ENCODE measurements at regions not wholly inside any gene's neighbourhood (a gene's known extent, or its start where the extent isn't known, plus 50 kb on each side); places are given as distances from the start of the nearest gene placed in this dataset.
"Not testable (repeated sequence)": the region's sequence is repeated elsewhere in the genome, so short reads cannot be mapped to it uniquely, and the experiment has no call there.

GRCh38 chr2:192558637-192559036, 363.9 kb upstream of the TMEFF2 start:
- DNase-seq (ENCODE audit: low read depth in 2 of 2): no peak

- DNase-seq (ENCODE audit: low read depth in 2 of 2): no peak
Observed at GRCh38 chr2:192555740-192556139, 361.0 kb upstream of the TMEFF2 start.

DNA sequence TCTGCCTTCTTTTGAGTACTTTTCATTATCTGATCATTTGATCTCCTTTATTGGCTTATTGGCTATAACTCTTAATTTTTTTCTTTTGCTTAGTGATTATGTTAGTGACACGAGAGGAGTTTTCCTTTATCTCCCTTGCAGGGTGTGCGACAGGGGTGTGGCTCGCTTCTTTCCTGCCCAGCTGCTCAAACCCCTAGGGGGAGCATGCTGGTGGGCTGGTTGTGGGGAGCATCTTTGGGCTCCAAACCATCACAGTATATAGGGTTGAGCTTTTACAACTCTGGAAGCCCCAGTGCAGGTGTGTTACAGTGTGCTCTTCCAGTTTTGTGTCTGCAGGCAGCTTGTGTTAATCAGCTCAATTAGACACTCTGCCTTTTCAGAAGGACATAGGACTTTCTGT, 357.0 kb upstream of the TMEFF2 start:
- DNase-seq (ENCODE audit: low read depth in 2 of 2): no peak

GRCh38 chr2:192546565-192546964, 351.8 kb upstream of the TMEFF2 start:
- DNase-seq (ENCODE audit: low read depth in 2 of 2): no peak

DNA sequence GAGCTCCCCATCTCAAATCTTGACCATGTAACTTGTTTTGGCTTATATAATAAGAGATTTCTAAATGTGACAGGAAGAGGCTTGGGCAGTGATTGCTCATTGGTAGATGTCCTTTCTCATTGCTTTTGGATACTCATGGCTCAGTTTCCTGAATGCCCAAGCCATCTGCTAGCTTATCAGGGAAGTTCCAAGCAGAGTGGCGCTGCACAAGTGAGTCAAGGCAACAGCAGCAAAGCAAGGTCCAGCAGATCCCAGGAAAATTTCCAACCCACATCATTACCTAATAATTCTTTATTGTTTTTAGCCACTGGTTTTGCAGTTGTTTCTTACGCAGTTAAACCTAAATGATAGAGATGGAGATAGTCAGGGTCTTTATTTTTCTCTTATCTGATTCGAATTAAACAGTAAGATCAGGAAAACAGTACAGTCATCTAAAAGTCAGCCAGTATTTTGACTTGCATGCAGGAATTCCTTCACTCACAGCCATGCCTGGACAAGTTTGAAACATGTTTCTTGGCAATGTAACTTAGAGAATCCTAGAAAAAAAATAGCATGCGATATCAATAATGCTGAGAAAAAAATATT, 349.7 kb upstream of the TMEFF2 start:
- no peak for DNase-seq (ENCODE audit: low read depth in 2 of 2)

DNA sequence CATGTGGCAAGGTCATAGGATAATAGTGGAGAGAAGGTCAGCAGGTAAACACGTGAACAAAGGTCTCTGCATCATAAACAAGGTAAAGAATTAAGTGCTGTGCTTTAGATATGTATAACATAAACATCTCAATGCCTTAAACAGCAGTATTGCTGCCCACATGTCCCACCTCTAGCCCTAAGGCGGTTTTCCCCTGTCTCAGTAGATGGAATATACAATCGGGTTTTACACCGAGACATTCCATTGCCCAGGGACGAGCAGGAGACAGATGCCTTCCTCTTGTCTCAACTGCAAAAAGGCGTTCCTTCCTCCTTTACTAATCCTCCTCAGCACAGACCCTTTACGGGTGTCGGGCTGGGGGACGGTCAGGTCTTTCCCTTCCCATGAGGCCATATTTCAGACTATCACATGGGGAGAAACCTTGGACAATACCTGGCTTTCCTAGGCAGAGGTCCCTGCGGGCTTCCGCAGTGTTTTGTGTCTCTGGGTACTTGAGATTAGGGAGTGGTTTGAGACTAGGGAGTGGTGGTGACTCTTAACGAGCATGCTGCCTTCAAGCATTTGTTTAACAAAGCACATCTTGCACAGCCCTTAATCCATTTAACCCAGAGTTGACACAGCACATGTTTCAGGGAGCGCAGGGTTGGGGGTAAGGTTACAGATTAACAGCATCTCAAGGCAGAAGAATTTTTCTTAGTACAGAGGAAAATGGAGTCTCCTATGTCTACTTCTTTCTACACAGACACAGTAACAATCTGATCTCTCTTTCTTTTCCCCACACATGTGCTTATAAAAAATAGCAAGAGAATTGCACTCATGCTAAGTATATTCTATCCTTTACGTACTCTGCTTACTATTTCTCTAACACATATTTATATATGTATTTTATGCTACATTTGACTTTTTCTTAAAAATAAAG, 347.7 kb upstream of the TMEFF2 start:
- DNase-seq (ENCODE audit: low read depth in 2 of 2): not testable (repeated sequence)

DNA sequence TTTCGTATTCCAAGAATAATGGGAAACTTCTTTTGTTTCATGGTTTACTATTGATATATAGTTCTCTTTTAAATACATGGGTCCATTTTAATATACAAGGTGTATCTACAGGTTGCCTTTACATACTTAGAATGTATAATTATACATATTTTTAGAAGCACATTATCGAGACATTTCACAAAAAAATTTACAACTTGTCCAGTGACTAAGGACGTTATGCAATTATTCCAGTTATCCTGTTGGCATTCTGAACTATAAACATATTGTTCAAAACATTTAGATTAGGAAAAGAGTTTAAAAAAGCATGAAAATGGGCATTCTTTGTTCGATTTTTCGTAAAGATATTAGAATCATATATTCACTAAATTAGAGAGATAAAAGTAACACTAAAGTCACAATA, 344.6 kb upstream of the TMEFF2 start:
- no peak for DNase-seq (ENCODE audit: low read depth in 2 of 2)

GRCh38 chr2:192536922-192537624, 342.3 kb upstream of the TMEFF2 start:
- no peak for DNase-seq (ENCODE audit: low read depth in 2 of 2)

DNA sequence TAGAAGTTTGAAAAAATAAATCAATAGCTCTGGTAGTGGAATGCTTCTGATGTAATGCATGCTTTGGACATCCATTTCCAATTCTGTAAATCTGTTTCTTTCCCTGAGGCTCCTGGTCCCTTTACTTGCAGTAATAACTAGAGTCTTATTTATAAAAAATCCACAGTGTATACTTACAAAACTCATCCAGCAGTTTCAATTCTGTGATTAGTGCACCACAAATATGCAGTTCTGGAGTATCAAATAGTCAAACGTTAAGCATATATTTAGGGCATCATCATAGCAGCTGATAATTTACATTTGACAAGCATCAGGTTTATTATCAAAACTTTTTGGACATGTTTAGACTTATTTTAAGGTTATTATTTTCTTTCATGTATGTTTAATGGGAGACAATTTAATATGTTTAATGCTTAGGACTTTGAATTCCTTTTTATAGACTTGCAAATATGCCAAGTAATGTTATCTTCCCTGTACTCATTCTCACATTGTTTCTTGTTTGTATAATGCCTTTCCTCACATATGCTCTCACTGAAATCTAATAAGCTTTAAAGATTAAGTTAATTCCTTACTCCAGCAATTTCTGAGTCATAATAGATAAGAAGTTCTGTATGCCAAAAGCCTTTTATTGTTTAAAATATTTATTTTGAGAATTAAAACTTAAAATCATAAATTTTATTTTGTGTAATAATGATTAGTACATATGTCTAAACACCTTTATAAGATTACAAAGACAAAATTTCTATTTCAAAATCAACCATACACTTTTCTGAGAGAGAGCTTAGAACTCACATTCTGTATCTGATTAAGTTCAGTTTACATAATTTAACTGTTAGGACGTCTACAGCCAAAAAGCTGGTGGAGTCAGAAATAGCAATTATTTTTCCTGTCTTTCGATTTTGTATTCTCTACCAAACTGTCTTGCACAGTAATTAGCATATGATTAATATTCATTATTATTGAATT, 341.5 kb upstream of the TMEFF2 start:
- no peak for DNase-seq (ENCODE audit: low read depth in 2 of 2)

- no peak for DNase-seq (ENCODE audit: low read depth in 2 of 2)
Observed at GRCh38 chr2:192534072-192534471, 339.3 kb upstream of the TMEFF2 start.

DNA sequence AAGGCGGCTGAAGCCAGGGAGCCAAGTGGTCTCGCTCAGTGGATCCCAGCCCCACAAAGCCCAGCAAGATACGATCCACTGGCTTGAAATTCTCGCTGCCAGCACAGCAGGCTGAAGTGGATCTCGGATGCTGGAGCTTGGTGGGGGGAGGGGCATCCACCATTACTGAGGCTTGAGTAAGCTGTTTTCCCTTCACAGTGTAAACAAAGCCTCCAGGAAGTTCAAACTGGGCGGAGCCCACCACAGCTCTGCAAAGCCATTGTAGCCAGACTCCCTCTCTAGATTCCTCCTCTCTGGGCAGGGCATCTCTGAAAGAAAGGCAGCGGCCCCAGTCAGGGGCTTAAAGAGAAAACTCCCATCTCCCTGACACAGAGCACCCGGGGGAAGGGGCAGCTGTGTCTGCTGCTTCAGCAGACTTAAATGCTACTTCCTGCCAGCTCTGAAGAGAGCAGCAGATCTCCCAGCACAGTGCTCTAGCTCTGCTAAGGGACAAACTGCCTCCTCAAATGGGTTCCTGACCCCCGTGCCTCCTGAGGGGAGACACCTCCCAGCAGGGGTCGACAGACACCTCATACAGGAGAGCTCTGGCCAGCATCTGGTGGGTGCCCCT, 330.0 kb upstream of the TMEFF2 start:
- not testable (repeated sequence) for DNase-seq (ENCODE audit: low read depth in 2 of 2)

- DNase-seq (ENCODE audit: low read depth in 2 of 2): not testable (repeated sequence)
Observed at GRCh38 chr2:192524214-192524613, 329.5 kb upstream of the TMEFF2 start.

DNA sequence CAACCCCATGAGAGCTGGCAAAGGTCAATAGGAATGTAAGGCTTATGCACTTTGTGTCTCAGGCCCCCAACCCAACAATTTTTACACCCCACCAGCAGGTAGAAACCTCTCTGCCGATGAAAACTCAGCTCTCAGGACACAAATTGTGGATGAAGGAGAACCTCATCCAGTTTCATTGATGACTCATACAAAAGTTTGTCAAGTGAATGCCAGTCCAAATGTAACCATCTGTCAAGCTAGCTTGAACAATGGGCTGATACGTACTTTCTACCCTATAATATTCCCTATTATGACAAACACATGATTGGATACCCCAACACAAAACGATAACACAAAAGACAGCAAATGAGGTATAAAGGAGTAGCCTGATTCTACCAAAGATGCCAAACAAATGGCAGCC, 321.2 kb upstream of the TMEFF2 start:
- no peak for DNase-seq (ENCODE audit: low read depth in 2 of 2)

GRCh38 chr2:192513575-192513974, 318.8 kb upstream of the TMEFF2 start:
- DNase-seq (ENCODE audit: low read depth in 2 of 2): no peak

- not testable (repeated sequence) for DNase-seq (ENCODE audit: low read depth in 2 of 2)
Observed at GRCh38 chr2:192507836-192508450, 313.2 kb upstream of the TMEFF2 start.

- no peak for DNase-seq (ENCODE audit: low read depth in 2 of 2)
Observed at GRCh38 chr2:192500550-192501200, 305.9 kb upstream of the TMEFF2 start.

- DNase-seq (ENCODE audit: low read depth in 2 of 2): no peak
Observed at GRCh38 chr2:192499476-192499875, 304.7 kb upstream of the TMEFF2 start.

DNA sequence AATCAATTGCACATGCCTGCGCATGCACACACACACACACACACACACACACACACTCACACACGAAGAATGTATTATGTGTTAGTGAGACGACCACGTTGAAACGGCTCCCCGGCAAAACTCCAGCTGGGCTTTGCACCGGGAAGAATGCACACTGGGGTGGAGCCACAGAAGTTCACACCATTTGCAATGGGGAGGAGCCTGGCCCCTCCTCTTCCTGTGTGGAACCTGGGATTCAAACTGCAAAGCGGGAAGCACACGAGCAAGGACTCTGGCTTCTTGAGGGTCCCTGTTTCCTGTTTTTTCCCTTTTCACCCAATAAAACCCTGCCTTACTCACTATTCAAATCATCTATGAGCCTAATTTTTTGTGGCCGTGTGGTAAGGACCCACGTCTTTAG, 304.0 kb upstream of the TMEFF2 start:
- DNase-seq (ENCODE audit: low read depth in 2 of 2): no peak

GRCh38 chr2:192488158-192488557, 293.4 kb upstream of the TMEFF2 start:
- DNase-seq (ENCODE audit: low read depth in 2 of 2): not testable (repeated sequence)

DNA sequence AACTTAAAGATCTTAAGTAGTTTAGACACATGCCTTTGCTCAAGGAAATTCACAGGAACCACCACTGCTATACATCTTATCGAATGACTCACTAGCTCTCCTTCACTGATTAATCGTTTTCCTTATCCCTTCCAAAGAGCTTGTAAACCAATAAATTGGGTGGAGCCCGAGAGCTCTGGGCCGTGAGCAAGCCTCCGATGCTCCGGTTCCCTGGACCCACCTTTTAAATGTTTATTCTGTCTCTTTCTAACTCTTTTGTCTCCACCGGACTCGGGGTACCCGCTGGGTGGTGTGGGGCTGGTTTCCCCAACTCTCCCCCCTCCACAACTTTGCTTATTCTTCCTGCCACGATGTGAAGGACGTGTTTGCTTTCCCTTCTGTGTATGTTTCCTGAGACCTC, 292.9 kb upstream of the TMEFF2 start:
- DNase-seq (ENCODE audit: low read depth in 2 of 2): no peak

Measured in fibroblast of skin of left biceps (primary cell).